ENCODE measurements at regions not wholly inside any gene's neighbourhood (a gene's known extent, or its start where the extent isn't known, plus 50 kb on each side); places are given as distances from the start of the nearest gene placed in this dataset.

DNA sequence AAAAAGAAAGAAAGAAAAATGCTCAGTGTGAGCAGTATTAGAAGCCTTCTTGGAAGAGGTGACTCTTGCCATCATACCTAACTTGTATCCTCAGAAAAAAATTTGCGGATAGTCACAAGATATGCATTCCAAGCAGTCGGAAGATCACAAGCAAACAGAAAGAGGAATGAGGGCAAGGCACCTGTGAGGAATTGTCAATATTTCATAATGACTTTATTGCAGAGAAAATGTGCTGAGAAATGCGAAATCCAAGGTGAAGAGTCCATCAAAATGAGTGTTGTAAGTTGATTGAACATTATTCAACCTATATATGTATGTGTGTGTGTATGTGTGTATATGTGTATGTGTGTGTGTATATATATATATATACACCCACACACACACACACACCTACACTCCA, 1624.7 kb upstream of the LRRTM3 start:
- TF ChIP-seq PPARA (CRISPR knock-in tag; IDR thresholded peaks at IDR 0.05; ENCODE audit: borderline replicate concordance) (no peak), RARB (CRISPR knock-in tag; IDR thresholded peaks at IDR 0.05) (no peak), CSDC2 (CRISPR knock-in tag; IDR thresholded peaks at IDR 0.05) (no peak), SNAI2 (CRISPR knock-in tag; IDR thresholded peaks at IDR 0.05) (no peak), ARNTL (CRISPR knock-in tag; IDR thresholded peaks at IDR 0.05; ENCODE audit: borderline replicate concordance, low read depth) (no peak), TOX (CRISPR knock-in tag; IDR thresholded peaks at IDR 0.05; ENCODE audit: borderline replicate concordance) (no peak), ZFP3 (CRISPR knock-in tag; IDR thresholded peaks at IDR 0.05) (no peak), TCF4 (CRISPR knock-in tag; IDR thresholded peaks at IDR 0.05; ENCODE audit: borderline replicate concordance) (no peak)
- TF ChIP-seq, protein P1, sequence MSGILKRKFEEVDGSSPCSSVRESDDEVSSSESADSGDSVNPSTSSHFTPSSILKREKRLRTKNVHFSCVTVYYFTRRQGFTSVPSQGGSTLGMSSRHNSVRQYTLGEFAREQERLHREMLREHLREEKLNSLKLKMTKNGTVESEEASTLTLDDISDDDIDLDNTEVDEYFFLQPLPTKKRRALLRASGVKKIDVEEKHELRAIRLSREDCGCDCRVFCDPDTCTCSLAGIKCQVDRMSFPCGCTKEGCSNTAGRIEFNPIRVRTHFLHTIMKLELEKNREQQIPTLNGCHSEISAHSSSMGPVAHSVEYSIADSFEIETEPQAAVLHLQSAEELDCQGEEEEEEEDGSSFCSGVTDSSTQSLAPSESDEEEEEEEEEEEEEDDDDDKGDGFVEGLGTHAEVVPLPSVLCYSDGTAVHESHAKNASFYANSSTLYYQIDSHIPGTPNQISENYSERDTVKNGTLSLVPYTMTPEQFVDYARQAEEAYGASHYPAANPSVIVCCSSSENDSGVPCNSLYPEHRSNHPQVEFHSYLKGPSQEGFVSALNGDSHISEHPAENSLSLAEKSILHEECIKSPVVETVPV (CRISPR knock-in tag; IDR thresholded peaks at IDR 0.05), result no peak
- TF ChIP-seq, protein P2, sequence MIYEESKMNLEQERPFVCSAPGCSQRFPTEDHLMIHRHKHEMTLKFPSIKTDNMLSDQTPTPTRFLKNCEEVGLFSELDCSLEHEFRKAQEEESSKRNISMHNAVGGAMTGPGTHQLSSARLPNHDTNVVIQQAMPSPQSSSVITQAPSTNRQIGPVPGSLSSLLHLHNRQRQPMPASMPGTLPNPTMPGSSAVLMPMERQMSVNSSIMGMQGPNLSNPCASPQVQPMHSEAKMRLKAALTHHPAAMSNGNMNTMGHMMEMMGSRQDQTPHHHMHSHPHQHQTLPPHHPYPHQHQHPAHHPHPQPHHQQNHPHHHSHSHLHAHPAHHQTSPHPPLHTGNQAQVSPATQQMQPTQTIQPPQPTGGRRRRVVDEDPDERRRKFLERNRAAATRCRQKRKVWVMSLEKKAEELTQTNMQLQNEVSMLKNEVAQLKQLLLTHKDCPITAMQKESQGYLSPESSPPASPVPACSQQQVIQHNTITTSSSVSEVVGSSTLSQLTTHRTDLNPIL (CRISPR knock-in tag; IDR thresholded peaks at IDR 0.05; ENCODE audit: low read depth), result no peak
- TF ChIP-seq, protein P3, sequence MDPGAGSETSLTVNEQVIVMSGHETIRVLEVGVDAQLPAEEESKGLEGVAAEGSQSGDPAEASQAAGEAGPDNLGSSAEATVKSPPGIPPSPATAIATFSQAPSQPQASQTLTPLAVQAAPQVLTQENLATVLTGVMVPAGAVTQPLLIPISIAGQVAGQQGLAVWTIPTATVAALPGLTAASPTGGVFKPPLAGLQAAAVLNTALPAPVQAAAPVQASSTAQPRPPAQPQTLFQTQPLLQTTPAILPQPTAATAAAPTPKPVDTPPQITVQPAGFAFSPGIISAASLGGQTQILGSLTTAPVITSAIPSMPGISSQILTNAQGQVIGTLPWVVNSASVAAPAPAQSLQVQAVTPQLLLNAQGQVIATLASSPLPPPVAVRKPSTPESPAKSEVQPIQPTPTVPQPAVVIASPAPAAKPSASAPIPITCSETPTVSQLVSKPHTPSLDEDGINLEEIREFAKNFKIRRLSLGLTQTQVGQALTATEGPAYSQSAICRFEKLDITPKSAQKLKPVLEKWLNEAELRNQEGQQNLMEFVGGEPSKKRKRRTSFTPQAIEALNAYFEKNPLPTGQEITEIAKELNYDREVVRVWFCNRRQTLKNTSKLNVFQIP (CRISPR knock-in tag; IDR thresholded peaks at IDR 0.05; ENCODE audit: borderline replicate concordance, low read depth), result no peak
